Peyer's patch (tissue), 4 donors: ENCODE measurements at regions not wholly inside any gene's neighbourhood (a gene's known extent, or its start where the extent isn't known, plus 50 kb on each side); places are given as distances from the start of the nearest gene placed in this dataset.

ENCODE experiments used
- POLR2A ChIP-seq, 2 donors: fragments of 450-650 bp; IDR thresholded peaks; one replicate each; pipeline ENCODE4 v1.5.1; 2017; ENCODE audit warnings: antibody characterized with exemption in 2 of 2, mild to moderate bottlenecking in 2 of 2, moderate library complexity in 2 of 2
- TF ChIP-seq, protein P1 (sequence below), 6 experiments: fragments of 450-650 bp in 4 of 6; fragments of 200-600 bp in 2 of 6; sonication (generic) in 1 of 6; IDR thresholded peaks; one replicate each; pipeline ENCODE4 v1.5.1; 2017 to 2019; ENCODE audit warnings: antibody characterized with exemption in 6 of 6, mild to moderate bottlenecking in 3 of 6, moderate library complexity in 1 of 6

DNA sequence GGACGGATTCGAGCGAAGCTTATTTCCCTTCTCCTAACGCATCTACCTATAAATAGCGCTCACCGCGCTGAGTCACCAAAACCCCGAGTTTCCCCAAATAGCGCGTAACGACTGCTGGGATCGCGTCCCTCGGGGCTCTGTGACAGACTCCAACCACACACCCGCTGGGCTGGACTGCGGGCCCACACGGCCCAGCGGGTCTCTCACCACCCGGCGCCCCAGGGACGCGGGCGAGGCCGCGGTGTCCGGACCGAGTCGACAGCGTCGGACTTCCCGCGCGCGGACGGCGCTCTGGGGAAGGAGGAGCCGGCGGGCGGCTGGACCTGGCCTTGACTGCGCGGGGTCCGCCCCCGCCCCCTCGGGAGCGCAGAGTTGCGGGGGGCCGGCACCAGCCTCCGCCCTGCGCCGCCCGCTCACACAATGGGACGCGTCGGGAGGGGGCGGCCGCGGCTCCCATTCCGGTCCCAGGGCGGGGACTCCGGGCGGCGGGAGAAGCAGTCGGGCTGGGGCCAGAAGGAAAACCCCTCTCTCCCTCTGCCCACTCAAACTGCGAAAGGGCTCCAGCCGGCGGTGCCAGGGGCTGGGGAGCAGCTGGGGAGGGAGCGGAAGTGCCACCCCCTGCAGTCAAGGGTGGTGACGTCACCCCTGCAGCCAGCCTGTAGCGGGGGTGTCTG is 108.8 kb downstream of the KCNRG start:
- TF ChIP-seq POLR2A (IDR thresholded peaks at IDR 0.05), result peak in 1 of 2 donors; percentile 86
- TF ChIP-seq, protein P1, sequence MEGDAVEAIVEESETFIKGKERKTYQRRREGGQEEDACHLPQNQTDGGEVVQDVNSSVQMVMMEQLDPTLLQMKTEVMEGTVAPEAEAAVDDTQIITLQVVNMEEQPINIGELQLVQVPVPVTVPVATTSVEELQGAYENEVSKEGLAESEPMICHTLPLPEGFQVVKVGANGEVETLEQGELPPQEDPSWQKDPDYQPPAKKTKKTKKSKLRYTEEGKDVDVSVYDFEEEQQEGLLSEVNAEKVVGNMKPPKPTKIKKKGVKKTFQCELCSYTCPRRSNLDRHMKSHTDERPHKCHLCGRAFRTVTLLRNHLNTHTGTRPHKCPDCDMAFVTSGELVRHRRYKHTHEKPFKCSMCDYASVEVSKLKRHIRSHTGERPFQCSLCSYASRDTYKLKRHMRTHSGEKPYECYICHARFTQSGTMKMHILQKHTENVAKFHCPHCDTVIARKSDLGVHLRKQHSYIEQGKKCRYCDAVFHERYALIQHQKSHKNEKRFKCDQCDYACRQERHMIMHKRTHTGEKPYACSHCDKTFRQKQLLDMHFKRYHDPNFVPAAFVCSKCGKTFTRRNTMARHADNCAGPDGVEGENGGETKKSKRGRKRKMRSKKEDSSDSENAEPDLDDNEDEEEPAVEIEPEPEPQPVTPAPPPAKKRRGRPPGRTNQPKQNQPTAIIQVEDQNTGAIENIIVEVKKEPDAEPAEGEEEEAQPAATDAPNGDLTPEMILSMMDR (IDR thresholded peaks at IDR 0.05), result peak in 3 of 6 experiments; percentile 10 to 21 (median 12)
